ENCODE measurements at regions not wholly inside any gene's neighbourhood (a gene's known extent, or its start where the extent isn't known, plus 50 kb on each side); places are given as distances from the start of the nearest gene placed in this dataset.
A peak's percentile ranks its signal among the peaks of the same experiment; 100 is the strongest.
"Not testable (repeated sequence)": the region's sequence is repeated elsewhere in the genome, so short reads cannot be mapped to it uniquely, and the experiment has no call there.

GRCh38 chr1:232150770-232151548 lies 479.0 kb downstream of the SIPA1L2 start:
- DNase-seq = no peak
- ATAC-seq = no peak
- intact Hi-C loops (cut with DNase I, micrococcal nuclease) = no loop called here

- DNase-seq (no peak), ATAC-seq (no peak)
- intact Hi-C loops (cut with DNase I, micrococcal nuclease) = no loop called here
Observed at GRCh38 chr1:232149287-232150201, 480.4 kb downstream of the SIPA1L2 start.

GRCh38 chr1:232147215-232147614 lies 482.7 kb downstream of the SIPA1L2 start:
- DNase-seq = no peak
- intact Hi-C loops (cut with DNase I, micrococcal nuclease) = no loop called here
- ATAC-seq = no peak

- no peak for ATAC-seq
- intact Hi-C loops (cut with DNase I, micrococcal nuclease) = no loop called here
- DNase-seq = no peak
Observed at GRCh38 chr1:232146514-232146913, 483.4 kb downstream of the SIPA1L2 start.

- DNase-seq (no peak), ATAC-seq (no peak)
- intact Hi-C loops (cut with DNase I, micrococcal nuclease) = no loop called here
Observed at GRCh38 chr1:232145768-232146167, 484.2 kb downstream of the SIPA1L2 start.

- DNase-seq (no peak), ATAC-seq (no peak)
Observed at GRCh38 chr1:232144696-232145230, 485.2 kb downstream of the SIPA1L2 start.

GRCh38 chr1:232143315-232143886 lies 486.5 kb downstream of the SIPA1L2 start:
- ATAC-seq (no peak), DNase-seq (no peak)
- intact Hi-C loops (cut with DNase I, micrococcal nuclease) = no loop called here

More at GRCh38 chr1:232144696-232145230, 485.2 kb downstream of the SIPA1L2 start:
- intact Hi-C loops (cut with DNase I, micrococcal nuclease) = no loop called here

- DNase-seq (peak; percentile 29 to 56), ATAC-seq (no peak)
- intact Hi-C loops (cut with DNase I, micrococcal nuclease) = no loop called here
Observed at GRCh38 chr1:232142403-232143314, 487.3 kb downstream of the SIPA1L2 start.

GRCh38 chr1:232141167-232141448 lies 488.8 kb downstream of the SIPA1L2 start:
- intact Hi-C loops (cut with DNase I, micrococcal nuclease); ATAC-seq; DNase-seq: not testable (repeated sequence)

- intact Hi-C loops (cut with DNase I, micrococcal nuclease) = no loop called here
- ATAC-seq = no peak
- DNase-seq = no peak
Observed at GRCh38 chr1:232140419-232141166, 489.3 kb downstream of the SIPA1L2 start.

- intact Hi-C loops (cut with DNase I, micrococcal nuclease) = no loop called here
- ATAC-seq (no peak), DNase-seq (no peak)
Observed at GRCh38 chr1:232139444-232139843, 490.5 kb downstream of the SIPA1L2 start.

- ATAC-seq (no peak), DNase-seq (no peak)
- intact Hi-C loops (cut with DNase I, micrococcal nuclease) = no loop called here
Observed at GRCh38 chr1:232138044-232138443, 491.9 kb downstream of the SIPA1L2 start.

- ATAC-seq (no peak), DNase-seq (no peak)
- intact Hi-C loops (cut with DNase I, micrococcal nuclease) = no loop called here
Observed at GRCh38 chr1:232137066-232137465, 492.9 kb downstream of the SIPA1L2 start.

- no peak for ATAC-seq
- intact Hi-C loops (cut with DNase I, micrococcal nuclease) = no loop called here
Observed at GRCh38 chr1:232136136-232136535, 493.8 kb downstream of the SIPA1L2 start.

GRCh38 chr1:232134365-232134764 lies 495.6 kb downstream of the SIPA1L2 start:
- DNase-seq (no peak), ATAC-seq (no peak)
- intact Hi-C loops (cut with DNase I, micrococcal nuclease) = no loop called here

More at GRCh38 chr1:232136136-232136535, 493.8 kb downstream of the SIPA1L2 start:
- no peak for DNase-seq

- DNase-seq = no peak
- no peak for ATAC-seq
- intact Hi-C loops (cut with DNase I, micrococcal nuclease) = no loop called here
Observed at GRCh38 chr1:232132572-232132971, 497.4 kb downstream of the SIPA1L2 start.

GRCh38 chr1:232131715-232132391 lies 498.1 kb downstream of the SIPA1L2 start:
- intact Hi-C loops (cut with DNase I, micrococcal nuclease) = no loop called here
- no peak for ATAC-seq
- no peak for DNase-seq

Data from left colon (tissue), 2 donors.